Stimulated activated CD8-positive, alpha-beta memory T cell treated with anti-CD3 and anti-CD28 coated beads, Interleukin-4, amount 100 ng/mL, for 24 hours (primary cell): ENCODE measurements at regions not wholly inside any gene's neighbourhood (a gene's known extent, or its start where the extent isn't known, plus 50 kb on each side); places are given as distances from the start of the nearest gene placed in this dataset.

Experiments
- DNase-seq: peaks from one replicate; pipeline ENCODE4 v3.0.0-alpha.2; 2020; ENCODE audit warnings: low read depth

DNA sequence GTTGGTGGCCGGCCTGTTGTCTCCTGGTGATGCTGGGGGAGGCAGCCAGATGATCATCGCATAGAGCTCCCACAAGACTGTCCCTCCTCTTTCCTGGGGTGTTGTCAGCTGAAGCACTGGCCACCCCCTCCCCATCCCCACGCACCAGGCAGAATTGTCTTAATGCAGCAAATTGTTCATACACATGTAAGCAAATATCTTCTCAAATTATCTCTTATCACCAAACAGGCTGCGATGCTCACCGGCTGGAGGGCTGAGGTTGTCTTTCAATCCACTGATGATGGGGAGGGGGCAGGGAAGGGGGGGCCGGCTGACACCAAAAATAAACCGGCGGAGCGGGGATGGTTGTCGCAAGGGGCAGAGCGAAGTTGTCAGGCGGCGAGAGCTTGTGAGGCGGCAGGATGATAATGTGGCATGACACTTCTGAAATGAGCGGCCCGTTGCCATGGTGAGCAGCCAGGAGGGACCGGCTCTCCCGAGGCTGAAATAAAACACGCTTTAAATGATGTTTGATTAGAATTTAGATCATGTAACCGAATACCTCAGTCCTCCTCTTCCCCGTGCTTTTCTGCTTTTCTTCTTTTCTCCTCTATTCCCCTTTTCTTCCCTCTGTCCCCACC is 59.8 kb downstream of the MRM1 start:
- no peak for DNase-seq

DNA sequence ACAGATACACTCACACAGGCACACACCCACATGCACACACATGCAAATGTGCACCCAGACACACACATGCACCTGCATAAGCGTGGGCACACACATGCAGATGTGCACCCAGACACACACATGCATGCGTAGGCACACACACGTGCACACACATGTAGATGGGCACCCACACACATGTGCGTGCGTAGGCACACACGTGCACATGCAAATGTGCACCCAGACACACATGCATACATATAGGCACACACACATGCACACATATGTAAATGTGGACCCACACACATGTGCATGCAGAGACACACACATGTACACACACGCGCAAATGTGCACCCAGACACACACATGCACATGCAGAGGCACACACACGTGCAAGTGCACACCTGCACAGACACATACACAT is 60.3 kb downstream of the MRM1 start:
- no peak for DNase-seq

DNA sequence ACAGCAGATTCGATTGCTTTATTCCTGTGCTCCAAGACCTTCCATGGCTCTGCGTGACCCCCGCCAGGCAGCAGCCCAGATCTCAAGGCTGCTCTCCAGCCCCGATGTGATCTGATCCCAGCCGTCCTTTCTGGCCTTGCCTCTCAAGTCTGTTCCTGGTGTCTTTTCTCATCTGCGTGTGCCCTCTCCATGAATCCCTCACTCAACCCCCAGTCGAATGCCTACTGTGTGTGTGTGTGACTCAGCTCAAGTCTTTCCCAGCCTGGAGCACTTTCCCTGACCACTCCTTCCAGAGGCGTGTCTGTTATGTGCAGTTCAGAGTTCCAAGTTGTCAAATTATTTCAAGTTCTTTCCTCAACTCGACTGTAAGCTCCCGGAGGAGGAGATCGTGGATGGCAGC is 64.0 kb downstream of the MRM1 start:
- no peak for DNase-seq

DNA sequence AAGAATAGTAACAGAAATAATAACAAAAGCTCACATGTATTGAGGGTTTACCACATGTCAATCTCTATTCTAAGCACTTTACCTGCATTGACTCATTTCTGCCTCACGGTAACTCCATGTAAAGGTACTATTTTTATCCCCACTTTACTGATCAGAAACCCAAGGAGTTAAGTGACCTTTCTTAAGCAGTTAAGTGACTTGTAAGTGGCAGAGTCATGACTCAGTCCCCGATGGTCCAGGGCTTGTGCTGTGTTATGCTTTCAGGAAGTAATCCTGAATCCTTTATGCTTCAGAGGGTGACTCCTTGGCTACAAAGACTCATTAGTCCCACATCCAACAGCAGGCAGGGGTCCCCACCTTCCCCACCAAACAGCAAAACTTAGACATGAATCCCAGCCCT is 66.5 kb downstream of the MRM1 start:
- DNase-seq: no peak

DNA sequence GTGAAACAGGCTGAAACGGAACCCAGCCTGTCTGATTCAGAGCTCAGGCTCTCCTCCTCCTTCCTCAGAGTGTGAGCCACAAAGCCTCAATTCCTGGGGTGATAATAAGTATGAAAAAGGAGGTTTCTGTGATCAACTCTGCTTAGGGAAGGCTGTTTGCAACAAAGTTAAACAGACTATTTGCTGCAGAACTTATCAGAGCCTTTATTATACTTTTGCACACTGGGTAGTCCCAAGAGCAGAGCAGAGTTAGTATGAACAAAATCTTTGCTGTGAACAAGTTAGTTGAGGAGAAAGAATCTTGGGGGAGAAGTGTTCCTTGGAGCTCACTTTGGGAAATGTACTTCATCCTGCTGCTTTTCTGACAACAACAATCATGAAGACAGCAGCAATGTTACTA is 67.4 kb downstream of the MRM1 start:
- no peak for DNase-seq

DNA sequence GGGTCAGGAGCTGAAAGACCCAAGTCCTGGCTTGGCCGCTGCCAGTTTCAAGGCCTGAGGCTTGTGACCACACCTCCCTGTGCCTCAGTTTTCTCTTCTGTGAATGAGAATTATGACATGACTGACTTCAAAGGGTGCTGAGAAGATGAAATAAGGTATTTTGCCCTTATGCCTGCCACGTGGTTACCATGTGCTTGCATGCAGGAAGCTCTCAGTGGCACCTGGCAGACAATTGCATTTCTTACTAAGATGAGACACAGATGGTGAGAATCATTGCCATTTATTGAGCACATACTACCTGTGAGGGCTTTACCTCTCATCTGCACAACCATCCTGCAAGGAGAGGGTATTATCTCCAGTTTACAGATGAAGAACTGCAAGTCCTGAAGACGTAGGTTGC is 69.8 kb downstream of the MRM1 start:
- no peak for DNase-seq

DNA sequence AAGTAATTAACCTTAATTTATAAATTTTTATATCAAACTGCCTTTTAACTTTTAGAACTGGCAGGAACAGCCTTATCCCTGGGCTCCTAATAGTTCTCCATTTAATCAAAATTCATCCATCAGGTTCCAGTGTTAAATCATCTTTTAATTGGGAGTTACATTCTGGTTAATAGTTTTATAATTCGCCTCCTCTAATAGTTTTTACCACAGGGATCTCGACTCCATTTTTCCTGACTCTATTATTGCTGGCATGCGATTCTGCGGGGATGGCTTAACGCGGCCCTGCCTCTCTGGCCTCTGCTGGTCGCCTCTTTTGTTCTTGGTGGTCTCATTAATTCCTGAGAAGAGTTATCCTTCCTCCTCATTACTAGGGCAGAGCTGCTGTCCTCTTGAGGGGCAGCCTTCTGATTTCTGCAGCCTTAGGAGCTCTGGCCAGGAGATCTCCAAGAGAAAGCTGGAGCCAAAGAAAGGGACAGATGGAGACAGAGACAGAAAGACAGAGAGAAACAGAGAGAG is 71.1 kb downstream of the MRM1 start:
- DNase-seq: no peak

DNA sequence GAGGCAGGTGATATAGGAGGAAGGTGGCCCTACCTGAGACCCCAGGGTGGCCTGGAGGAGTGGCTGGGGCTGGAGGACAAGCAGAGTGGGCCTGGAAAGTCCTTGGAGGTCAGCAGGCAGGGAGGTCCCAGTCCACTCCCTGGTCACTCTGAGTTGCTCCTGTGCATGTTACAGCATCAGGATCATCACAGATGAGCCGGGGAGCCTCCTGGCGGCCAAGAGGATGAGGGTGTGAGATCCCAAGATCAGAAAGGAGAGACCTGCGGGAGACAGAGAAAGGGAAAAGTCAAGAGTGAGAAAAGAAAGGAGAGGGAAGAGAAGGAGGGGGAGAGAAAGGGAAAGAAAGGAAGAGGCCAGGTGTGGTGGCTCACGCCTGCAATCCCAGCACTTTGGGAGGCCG is 71.7 kb downstream of the MRM1 start:
- DNase-seq: no peak

DNA sequence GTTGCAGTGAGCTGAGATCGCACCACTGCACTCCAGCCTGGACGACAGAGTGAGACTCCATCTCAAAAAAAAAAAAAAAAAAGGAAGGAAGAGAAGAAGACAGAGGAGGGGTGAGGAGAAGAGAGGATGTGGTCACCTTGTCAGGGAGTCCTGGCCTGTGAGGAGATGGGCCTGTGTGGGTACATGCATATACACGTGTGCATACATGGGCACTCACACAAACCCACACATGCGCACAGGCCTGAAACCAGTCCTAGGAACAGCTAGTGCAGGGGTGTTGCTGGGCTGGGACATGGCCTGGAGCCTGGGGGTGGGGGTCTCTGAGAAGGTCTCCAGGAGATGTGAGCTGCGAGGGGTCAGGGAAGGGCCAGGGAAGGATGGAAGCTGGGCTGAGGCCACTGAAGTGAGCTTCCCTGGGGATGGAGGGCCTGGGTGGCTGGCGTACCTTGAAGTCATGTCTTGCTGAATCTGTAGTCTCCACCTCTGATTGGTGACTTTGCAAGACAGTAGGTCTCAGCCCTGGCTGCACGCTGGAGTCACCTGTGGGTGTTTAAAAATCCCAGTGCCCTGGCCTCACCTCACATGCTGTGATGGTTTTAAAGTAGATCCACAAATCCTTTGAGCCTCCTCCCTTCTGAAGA is 72.4 kb downstream of the MRM1 start:
- DNase-seq: no peak

DNA sequence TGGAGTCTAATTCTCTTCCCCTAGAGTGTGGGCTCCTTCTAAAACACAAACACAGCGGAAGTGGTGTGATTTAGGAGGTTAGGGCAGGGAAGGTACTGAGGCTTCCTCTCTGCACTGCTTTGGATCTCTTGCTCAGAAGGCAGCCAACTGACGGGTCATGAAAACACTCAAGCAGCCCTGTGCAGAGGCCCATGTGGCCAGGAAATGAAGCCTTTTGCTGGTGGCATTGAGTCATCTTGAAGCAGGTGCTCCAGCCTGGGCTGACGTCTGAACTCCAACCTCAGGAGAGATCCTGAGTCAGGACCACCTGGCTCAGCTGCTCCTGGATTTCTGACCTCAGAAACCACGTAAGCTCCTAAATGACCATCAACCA is 72.9 kb downstream of the MRM1 start:
- DNase-seq: peak; percentile 9

DNA sequence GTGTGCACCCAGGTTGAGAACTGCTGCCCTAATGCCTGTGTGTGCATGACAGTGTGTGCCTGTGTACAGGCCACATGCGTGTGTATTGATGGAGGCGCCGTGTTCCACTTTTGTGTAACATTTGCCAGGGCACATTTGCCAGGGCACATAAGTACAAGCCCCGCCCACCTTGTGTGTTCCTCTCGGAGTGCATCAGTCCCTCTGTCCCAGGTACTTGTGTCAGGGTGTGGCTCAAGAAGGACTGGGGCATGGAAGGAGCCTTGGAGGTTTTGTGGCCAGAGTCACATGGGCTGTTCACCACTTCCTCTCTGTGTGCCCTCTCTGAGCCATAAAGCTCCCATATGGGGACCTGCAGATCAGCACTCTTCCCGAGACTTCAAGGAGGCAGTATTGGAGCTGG is 73.9 kb downstream of the MRM1 start:
- no peak for DNase-seq

DNA sequence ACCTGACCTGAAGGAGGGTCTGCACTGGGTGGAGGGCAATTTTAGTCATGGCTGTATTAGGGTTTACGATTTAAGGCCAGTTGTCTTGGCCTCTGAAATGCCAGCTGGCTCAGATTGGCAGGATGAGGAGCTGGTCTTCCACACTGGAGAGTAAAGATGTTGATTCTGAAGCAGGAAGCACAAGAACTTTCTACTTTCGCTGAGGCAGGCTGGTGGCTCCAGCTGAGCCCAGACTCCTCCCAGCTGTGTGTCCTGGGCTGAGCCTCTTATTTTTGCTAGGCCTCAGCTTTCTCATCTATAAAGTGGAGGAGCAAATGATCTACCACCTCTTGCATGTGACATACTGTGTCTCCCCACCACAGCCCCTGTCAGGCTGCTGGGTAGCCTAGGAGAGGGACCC is 74.4 kb downstream of the MRM1 start:
- no peak for DNase-seq

DNA sequence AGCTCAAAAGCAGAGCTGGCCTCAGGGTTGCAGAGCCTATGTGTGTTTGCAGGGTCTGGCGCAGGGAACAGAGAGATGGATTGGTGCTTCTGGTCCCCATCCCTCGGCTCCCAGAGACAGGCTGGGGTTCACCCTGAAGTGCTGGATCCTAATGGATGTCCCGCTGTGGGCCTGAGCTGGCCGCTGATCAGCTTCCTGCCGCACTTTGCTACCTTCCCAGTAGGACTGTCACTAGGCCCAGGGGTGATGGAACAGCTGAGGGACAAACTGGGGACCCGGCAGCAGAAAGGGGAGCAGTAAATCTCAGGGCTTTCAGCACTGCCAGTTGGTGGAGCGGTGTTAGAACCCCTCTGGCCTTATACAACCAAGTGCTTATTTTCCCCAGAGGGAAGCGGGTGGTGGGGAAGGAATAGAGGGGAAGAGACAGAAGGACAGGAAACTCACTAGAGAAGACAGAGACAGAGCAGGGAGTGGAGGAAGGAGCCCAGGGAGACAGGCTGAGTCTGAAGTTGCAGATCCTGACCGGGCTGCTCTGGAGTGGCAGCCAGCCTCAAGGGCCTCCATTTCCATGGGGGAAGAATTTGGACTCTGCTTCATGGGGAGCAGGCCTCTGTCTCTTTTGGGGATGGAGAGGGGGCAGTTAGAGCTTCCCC is 78.6 kb downstream of the MRM1 start:
- DNase-seq: no peak

DNA sequence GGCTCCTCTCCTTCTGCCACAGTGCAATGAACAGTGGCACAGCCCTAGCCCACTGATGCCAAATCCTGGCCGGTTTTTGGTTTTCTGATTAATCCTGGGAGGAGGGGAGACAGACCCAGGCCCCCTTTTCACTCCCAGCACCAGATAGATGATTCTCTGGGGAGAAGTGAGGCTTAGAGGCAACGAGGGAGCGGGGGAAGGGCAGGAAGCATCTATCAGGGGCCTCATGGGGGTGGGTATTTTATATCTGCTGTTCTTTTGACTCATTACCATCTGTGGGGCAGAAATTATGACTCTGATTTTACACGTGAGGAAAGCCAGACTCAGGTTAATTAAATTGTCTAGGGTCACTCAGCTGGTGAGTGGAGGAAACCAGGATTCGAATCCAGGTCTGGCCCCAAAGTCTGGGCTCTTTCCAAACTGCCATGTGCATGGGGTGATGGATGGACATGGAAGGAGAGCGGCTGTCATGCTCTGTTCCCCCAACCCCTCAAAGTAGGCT is 79.4 kb downstream of the MRM1 start:
- DNase-seq: no peak

DNA sequence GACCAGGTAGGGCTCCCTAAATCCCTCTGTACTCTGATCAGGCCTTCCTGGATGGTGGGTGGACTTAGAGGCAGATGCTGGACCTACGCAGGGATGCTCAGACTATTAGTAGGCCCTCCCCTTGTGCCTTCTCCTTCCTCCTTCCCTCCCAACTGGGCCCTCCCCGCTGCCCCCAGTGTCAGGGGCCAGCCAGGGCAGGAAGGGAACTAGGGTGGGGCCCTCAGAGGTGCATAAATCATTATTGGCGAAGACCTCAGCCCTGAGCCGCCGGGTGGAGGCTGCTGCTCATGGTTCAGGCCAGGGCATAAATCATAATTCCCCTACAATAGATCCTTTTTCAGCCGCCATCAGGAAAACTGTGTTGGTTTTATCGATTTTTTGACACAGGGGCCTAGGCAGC is 81.4 kb downstream of the MRM1 start:
- no peak for DNase-seq

DNA sequence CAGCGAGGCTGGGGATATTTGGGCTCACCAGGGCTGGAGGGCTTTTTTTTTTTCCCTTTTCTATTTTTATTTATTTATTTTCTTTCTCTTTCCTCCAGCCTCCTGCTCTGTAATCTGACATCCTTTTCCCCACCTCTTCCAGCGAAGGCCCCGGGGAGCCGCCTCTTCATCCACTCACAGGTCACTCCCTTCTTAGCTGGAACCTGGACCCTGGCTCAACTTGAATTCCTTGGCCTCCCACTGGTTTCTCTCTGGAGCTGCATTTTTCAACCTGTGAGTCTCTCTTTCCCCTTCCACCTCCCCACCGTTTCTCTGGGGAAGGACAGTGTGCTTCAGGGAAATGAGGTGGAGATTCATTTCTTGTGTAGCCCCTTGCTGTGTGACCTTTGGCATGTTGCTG is 82.0 kb downstream of the MRM1 start:
- no peak for DNase-seq

DNA sequence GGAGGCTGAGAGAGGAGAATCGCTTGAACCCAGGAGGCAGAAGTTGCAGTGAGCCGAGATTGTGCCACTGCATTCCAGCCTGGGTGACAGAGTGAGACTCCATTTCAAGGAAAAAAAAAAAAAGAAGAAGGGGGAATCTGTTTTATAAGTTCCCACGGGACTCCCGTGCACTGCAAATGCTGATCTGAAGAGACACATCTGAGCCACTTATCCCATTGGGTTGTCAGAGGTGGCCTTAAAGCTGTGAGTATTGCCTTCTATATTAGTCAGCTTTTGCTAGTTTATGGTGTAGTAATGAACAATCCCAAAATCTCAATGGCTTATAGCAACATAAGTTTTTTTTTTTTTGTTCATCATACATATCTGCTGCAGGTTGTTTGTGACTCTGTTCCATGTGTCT is 82.8 kb downstream of the MRM1 start:
- no peak for DNase-seq

DNA sequence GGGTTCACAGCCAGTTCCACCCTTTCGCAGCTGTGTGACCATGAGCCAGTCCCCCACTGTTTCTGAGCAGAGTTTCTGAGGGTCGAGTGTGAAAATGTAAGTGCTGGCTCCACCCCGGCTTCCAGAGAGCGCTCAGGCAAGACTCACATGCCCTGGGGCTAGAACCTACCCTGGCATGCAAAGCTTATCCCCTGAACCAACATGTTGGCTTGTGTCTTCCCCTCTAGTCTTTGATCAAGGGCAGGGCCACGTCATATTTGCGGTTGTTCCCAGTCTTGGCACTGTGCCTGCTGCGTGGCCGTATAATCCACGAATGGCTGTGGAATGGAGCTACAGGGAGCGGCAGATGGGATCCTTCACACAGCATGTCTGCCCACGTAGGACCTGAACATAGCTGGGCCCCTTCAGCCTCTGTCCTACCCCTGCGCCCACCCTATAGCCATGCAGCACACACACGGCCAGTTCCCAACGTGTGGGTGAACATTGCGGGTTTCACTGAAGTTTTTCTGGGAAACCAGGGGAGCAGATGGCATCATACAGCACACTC is 84.8 kb downstream of the MRM1 start:
- DNase-seq: no peak

DNA sequence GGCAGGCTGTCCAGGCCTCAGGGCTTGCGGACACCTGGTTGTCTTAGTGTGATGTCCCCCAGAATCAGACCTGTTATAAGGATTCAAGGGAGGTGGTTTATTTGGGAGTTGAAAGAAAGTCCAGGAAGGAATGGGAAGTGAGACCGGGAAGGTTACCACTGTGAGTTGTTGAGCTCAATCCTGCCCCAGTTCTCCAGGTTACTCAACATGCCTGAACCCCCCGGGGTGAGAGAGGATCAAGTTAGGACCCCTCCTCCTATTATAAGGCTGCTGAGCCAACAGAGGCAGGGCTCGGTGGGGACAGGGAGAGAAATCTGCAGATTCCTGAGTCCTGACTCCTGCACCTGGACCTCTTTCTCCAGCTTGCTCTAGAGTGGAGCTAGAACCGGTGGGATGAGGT is 86.4 kb downstream of the MRM1 start:
- no peak for DNase-seq

DNA sequence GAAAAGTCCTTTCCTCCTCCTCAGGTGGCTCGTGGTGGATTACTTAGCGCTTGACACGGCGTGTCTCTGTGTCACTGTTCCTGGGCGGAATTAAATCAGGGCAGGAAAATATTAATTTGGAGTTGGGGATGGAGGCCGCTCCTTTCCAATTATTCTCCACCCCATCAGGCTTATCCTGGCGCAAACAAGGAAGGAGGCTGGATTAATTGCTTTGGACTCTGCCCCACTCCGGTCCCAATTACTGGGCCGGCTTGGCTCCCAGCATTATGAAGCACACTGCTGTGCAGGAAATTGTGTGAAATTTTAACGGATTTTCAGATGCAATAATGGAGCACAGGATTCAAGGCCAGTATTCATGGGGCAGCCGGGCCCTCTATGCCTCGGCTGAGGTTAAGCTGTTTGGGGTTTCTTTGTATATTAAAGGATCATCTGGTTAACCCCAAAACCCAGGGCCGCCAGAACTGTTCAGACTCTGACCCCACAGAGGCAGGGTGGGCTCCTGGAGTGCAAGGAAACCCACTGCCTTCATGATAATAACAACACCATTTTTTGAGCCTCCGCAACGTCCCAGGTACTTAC is 87.8 kb downstream of the MRM1 start:
- no peak for DNase-seq

DNA sequence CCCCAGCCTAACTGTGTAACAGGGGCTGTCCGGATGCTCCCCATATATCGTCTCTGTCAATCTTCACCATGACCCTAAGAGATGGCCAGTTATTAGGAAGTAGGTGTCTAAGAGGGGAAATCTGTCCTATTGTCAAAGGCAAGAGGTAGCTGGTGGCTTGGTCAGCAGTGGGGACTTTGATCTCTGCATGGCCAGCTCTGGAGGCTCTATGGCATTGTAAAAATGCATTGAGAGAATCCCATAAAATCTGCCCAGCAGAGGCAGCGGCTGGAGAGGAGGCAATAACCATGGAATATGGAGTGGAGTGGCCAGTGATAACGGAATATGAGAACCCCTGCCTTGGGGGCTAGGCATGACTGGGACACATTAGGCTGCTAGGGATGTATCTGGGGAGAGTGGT is 88.8 kb downstream of the MRM1 start:
- no peak for DNase-seq

DNA sequence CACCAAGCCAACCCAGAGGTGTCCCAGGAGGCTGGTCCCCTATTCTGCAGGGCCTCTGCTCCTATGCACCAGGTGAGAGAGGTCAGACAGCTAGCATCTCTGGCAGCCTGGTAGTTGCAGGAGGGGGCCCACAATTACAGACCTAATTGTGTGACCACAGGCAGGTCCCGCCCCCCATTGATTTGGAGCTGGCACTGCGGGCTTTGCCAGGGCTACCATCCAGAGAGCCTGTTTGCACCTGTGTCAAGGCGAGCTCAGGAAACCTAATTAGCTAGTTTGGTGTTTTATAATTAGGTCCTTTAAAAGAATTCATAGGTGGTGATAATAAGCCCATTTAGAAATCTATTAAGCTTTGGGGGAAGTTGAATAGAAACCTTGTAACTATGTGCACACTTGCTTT is 90.2 kb downstream of the MRM1 start:
- DNase-seq: no peak

DNA sequence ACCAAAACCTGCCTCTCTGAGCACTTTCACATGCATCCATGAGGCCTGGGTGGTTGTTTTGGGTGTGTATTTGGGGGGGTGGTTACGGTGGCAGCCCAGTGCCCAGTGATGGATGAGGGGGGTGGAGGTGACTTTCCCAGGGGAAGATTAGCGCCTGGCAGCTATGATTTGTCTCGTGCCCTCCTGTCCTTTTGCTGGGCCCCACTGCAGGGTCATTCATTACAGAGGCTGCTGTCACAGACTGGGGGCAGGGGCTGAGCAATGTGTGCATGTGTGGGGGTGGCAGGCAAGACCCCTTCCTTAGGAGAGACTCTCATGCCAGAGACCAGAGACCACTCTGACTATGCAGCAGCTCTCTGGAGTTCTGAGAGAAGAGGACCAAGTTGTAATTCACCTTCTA is 93.7 kb downstream of the MRM1 start:
- DNase-seq: no peak
